HG03095 (cell line): ENCODE measurements at regions not wholly inside any gene's neighbourhood (a gene's known extent, or its start where the extent isn't known, plus 50 kb on each side); places are given as distances from the start of the nearest gene placed in this dataset.
"Not testable (repeated sequence)": the region's sequence is repeated elsewhere in the genome, so short reads cannot be mapped to it uniquely, and the experiment has no call there.

Source experiments
- ATAC-seq: cut with Tn5 transposase; IDR thresholded peaks from one replicate; pipeline ENCODE4 v1.9.1; 2021; ENCODE audit warnings: moderate library complexity; ENCODE audit not compliant: unreplicated experiment

DNA sequence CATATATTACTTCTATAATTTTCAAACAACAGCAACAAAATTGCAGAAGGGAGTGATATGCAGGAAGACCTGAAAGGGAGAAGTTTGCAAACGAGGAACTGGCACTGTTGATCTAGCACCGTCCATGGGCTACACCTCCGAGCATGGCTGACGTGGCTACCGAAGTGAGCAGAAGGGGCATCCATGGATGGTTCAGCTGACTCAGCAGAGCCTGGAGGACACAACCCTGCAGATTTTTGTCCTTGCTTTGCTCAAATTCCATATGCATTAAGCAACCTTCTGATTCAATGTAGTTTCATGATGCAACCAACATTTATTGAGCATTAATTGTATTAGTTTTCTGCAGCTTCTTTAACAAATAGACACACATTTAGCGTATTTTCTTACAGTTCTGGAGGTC, 191.2 kb downstream of the C1orf94 start:
- no peak for ATAC-seq

DNA sequence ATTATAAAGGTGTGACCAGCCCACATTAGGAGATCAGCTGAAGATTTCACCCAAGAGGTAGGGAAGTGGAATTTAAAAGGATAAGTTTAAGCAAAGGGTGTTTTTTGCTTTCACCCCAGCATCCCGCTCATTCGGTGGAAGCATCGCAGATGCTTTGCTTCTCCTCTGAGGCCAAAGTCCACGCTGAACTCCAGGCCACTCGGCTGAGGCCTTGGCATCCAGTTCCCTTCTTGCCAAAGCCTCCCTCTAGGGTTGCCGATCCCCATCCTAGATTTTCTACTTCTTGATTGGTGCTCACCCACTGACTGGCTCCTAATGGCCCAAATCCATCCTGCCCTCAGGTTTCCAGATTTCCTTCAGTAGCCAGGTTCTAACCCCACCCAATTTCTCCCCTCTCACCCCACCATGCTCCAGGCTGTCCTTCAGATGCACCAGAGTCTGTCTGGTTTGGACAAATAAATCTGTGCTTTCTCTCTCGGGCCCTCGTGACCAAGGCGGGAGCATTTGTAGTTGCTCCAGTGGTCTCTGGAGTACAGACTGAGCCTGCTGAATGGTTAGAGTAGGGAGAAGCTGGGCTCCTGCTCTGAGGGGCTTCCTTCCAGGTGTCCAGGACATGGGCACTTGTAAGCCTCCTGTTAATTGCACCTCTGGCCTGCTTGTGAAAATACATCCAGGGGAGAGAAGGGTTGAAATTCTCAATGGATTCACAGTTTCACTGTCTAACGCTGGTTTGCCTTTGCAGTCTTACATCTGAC, 193.2 kb downstream of the C1orf94 start:
- ATAC-seq = no peak

DNA sequence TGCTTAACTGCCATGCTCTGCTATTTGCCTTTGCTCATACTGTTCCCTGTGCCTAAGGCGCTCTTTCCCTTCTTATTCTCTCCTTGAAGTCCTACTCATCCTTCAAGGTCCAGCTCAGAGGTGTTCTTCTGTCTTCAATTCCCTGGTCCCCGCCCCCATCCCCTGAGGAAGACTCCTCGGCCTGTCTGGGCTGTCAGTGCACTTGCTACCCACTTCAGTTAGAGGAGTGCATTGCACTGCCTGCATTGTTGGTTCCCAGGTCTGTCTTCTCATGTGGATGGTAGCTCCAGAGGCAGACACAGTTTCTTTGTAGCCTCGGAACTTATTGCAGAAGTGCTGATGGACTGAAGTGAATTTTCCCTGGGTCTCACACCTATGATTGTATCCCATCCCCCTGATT, 194.0 kb downstream of the C1orf94 start:
- no peak for ATAC-seq

DNA sequence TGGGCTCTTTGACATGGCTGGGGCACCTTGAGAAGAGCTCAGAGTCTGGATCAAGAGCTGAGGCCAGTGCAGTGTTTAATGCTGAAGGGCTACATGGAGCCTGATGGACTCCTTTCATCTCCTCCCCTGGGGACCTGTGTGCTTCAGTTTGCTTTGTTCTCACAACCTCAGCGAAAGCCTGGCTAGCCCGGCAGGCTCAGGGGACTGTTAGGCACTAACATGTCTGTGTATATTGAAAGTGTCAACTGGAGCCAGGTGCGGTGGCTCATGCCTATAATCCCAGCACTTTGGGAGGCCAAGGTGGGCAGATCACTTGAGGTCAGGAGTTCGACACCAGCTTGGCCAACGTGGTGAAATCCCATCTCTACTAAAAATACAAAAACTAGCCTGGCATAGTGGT, 194.5 kb downstream of the C1orf94 start:
- not testable (repeated sequence) for ATAC-seq

DNA sequence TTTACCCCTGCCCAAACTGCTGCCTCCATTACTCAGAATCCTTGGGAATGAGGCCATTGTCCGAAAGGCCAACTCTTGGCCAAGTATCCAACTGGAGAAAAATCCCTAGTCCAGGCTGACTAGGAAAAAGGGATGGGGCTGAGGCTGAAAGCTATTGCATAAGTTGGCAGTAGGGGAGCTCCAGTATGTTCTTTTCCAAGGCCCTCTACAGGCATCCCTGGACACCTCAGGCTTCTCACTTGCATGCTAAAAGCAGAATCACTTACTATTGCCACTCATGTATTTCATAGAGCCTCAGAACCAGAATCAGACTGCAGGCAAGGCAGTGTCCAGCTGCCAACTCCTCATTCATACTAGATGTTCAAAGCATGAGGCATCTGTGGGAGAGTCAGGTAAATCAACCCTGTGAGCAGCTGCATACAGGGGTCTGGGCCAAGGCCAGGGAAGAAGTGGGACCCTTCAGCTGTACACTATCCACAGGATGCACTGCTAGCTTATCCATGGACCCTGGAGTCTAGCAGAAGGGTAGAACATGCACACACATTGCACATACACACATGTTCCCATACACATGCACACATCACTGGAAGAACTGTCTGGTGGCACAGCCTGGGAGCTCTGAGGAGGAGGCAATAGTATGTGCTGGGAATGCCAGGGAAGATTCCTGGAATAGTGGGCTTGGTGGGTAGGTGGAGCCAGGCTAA, 195.3 kb downstream of the C1orf94 start:
- ATAC-seq = no peak

DNA sequence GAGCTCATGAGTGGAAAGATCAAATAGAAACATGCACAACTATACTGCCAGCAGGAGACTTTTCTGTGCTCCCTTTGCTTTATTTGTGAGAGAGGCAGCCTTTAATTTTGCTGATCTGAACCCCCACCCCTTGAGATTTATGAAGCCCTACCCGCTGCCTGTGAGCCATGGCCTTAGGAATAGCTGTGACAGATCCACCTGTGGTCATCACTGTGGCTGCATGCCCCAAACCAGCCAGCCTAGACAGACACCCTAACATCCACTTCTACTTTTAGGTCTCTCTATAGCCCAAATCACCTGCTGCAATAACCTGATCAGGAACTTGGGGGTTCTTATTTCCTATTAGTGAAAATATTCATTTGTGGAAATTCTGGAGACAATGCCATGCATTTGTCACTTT, 196.2 kb downstream of the C1orf94 start:
- ATAC-seq = no peak

DNA sequence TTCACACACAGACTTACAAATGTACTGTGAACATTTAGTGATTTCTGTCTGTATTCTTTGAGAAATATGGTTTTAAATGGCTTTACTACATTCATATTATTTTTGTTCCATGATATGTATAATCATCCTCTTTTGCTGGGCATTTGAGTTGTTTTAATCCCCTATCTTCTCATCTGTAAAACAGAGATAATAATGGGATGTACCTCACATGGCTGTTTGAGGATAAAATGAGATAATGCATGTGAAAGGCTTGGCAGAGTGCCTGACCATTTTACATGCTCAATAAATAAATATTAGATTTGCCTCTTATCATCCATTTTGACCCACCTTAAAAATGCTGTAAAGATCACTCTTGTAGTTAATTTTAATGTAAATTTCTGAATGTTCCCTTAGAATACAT, 197.2 kb downstream of the C1orf94 start:
- ATAC-seq = no peak

DNA sequence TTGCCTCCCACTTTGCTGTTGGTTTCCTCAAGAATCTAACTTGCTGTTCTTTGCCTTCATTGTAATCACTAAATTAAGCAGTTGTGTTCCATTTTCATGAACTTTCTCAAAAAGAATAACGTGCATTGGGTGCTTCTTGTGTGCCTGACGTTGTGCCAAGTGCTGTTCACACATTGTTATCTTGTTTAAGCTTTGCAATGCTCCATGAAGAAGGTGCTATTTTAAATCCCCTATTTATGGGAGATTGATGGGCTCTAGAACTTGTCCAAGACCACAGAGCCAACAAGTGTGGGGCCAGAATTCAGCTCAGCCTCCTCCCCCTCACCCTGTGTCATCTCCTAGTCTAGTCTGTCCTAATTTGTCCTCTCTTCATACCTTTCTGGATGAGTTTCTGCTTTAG, 199.8 kb downstream of the C1orf94 start:
- ATAC-seq = no peak

DNA sequence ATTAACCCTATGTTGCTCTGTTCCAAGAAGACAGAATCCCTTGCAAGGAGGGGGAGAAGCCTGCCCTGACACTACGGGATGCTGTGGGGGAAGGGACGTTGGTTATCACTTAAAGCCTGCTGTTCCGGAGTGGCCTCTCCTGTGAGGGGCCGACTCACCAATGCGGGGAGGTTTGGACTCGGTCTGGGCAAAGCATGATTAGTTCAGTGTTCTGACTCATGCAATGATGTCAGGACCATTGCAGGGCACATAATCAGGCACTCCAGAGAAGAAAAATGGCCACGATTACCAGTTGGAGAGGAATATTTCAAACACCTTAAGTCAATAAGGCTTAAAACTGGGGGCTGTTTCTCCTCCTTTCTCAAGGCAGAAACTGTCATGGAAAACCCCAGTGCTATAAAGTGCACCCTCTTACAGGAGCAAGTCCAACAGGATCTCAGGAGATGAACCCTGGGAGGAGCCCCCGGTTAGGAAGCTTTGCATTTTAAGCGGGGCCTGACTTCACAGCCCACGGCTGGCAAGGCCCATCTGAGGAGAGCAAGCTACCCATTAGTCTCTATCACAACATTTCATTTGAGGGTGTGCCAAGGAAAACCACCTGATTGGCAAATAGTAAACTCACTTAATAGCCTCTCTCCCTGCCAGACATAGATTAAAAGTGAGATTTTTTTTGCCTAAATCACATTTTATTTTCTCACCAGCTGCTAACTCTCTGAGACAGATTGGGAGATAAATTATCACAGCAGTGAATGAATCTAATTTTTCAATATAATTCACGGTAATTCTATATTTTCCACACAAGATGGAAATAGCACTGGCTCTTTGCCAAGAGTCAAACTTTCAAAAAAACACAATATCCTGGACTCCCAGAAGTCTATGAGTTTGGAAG, 202.5 kb downstream of the C1orf94 start:
- ATAC-seq = no peak

DNA sequence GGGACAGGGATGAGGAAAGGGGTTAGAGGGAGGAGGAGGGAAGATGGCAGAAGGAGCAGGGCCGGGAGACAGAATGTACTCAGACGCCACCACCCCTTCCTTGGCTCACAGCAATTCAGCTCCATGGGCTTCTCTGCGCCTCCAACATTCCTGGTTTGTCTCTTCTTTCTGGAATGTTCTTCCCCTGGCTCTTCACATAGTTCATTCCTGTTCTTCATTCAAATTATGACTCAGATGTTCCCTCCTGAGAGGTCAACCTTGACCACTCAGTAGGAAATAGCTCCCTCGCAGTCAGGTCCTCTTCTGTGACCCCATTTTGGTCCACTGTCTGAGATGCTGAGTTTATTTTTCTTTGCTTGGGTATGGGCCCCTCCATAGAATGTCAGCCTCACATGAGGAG, 203.2 kb downstream of the C1orf94 start:
- ATAC-seq = no peak

DNA sequence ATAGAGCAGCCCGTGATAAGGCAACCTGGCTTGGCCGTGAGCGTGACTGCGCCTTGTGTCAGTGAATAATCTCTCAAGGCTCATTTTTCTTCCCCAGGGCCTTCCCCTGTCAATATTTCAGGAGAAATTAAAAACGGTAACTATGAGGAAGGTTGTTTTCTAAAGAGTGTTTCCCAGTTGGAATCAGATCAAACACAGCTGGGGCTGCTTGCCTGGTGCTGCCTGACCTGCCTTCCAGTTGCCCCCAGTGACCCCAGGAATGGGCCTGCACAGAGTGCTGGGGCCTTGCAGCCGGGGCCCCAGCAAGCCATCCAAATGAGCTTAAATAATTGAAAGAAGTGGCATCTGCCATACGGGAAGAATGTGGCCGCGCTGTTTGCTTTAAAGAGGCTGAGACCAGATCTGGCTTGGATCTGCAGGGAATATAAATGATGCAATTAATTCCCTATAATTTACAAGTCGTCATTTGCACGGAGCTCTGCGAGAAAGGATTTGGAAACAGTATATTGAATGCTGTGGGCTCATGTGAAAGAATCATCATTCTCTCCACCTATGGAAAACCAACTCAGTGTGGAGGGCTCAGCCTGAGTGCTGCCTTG, 203.9 kb downstream of the C1orf94 start:
- no peak for ATAC-seq

DNA sequence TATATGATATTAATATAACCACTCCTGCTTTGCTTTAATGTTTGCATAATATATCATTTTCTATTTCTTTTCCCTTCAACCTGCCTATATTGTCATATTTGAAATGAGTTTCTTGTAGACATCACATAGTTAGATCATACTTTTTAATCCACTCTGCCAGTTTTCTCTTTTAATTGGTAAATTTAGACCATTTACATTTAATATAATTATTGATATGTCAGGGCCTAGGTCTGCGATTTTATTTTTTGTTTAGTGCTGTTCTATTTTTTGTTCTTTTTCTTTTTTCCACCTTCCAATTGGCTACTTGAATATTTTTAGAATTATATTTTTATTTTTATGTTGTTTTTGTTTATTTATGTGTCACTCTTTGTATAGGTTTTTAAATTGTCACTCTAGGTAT, 213.3 kb downstream of the C1orf94 start:
- no peak for ATAC-seq

DNA sequence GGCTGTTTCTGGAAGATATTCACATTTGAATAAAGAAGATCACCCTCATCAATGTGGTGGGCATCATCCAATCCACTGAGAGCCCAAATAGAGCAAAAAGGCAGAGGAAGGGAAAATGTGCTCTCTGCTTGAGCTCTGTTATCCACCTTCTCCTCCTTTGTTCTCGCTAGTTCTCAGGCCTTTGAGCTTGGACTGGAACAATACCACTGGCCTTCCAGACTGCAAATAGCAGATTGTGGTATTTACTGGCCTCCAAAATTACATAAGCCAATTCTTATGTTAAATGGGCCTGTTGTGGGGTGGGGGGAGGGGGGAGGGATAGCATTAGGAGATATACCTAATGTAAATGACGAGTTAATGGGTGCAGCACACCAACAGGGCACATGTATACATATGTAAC, 219.3 kb downstream of the C1orf94 start:
- no peak for ATAC-seq

DNA sequence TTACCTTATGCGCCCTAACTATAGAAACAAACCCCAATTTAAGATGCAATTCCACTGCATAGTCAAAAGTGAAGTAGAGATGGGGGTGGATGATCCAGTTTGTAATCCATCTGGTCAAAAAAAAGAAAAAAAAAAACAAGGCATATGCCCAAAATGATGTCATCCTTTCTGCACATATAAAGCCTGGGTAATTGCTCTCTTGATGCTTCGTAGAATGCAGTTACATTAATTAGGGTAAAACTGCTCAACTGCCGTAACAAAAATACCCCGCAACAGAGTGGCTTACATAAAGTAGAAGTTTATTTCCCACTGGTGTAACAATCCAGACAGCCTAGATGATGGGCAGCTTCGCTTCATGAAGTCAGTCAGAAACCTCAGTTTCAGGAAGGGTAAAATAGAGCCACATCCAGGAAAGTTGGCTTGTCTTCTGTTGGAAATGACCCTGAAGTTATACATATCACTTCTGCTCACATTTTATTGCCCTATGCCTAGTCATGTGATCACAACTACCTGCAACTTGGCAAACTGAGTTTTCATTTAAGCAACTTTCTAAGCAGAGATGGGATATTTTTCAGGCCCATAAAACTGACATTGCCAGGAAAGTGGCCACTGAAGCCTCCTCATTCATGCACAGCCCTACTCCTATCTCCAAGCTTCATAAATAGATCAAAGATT, 221.7 kb downstream of the C1orf94 start:
- ATAC-seq = no peak

DNA sequence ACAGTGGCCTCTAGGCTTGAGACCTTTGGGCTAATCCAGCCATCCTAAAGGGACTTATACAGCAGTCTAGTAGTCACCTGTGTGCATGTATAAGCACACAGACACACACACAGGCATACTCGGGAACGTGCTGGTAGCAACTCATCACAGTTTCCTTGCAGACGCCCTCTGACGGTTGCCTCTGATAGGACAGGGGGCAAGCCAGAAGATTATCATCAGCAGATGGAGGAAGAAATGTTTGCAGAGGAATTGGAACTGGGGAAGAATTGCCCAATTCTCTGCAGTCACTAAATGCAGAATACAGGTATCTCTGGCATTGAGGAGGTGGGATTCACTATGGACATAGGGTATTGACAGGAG, 222.2 kb downstream of the C1orf94 start:
- ATAC-seq = no peak

DNA sequence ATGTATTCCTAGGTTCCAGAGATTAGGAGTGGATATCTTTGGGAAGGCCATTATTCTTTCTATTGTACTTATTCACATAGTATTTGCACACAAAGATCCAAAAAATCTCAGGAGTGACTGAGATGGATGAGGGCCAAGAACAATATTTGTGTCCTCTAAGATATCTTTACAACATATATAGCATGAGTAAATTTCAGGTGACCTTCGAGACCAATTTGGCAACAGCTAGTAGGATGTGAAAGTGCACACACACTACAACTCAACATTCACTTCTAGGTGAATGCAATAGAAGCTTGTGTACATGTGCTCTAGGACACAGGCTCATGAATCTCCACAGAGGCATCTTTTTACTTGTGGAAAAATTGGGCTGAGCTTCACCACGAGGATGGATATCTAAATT, 224.0 kb downstream of the C1orf94 start:
- ATAC-seq = no peak

DNA sequence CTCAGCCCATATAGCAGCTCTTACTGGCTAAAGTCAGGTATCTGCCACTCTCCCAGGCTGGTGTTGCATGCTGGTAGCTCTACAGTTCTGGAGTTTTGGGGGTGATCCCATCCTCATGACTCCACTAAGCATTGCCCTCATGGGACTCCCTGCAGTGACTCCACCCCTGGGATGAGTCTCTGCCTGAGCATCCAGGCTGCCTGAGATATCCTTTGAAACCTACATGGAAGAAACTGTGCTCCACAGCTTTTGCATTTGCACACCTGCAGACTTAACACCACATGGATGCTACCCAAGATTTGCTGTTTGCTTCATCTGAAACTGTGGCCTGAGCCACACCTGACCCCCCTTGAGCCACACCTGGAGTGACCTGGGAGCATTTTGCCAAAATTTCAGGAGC, 226.4 kb downstream of the C1orf94 start:
- no peak for ATAC-seq

DNA sequence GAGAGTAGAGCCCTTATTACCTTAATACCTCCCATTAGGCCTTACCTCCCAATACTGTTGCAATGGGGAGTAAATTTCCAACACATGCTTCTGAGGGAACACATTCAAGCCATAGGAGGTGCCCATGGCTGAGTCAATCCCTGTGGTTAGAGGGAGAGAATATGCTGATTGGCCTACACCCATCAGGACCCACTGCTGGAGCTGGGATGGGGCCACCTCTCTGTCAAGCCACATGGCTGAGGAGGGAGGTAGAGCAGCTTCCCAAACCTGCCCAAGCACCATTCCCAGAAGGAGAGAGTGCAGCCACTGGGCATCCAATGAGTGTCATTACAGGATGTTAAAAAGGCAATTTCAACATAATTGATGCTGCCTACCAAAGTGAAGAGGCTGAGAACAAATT, 228.1 kb downstream of the C1orf94 start:
- ATAC-seq = no peak

DNA sequence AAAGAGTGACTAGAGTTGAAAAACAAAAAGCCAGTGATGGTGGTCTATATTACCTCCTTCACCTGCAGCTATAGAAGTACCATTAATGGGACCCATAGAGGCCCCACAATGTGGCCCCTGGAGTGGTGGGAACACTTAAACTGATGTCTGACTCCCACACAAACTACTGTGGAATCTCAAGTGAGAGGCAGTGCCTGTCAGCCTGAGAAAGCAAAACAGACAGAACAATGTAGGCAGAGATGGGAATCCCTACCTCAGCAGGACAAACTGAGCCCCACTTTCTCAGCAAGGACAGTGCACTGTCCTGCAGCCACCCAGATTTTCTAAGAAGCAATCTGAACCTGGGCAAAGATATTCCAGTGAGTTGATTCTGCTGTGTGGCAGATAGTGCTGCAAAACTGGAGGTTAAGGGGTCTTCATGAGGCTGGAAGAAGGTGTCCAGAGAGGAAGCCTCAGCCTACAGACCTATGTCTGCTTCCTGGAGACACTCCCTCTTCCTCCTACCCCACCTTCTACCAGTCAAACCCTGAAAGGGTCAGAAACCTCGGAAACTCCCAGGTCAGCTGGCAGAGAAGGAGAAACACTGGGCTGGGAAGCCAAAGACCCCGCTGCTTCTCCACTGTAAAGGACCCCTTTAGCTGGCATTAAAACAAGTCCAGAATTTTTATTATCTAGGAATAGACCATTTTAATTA, 228.7 kb downstream of the C1orf94 start:
- no peak for ATAC-seq

DNA sequence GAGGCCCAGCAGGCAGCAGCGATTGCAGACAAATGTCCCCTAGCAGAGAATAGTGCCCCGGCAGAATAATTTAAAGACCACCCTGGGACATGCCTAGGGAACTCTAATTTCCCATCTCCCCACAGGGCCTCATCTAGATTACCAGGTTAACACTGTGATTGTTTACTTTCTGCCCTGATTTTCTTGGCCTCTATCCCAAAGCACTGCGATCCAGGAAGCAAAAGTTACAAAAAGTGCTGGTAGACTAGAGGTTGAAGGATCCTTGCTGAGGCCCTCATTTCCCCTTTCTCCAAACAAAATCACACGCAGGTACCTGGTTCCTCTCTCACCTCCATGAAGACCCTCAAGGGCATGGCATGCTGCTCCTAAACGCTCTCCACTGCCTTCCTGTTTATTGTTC, 229.7 kb downstream of the C1orf94 start:
- ATAC-seq = no peak
